Stimulated activated CD8-positive, alpha-beta memory T cell treated with anti-CD3 and anti-CD28 coated beads, Interleukin-15, amount 100 ng/mL, for 48 hours (primary cell): ENCODE measurements at regions not wholly inside any gene's neighbourhood (a gene's known extent, or its start where the extent isn't known, plus 50 kb on each side); places are given as distances from the start of the nearest gene placed in this dataset.
"Not testable (repeated sequence)": the region's sequence is repeated elsewhere in the genome, so short reads cannot be mapped to it uniquely, and the experiment has no call there.

Source experiments
- DNase-seq, 2 donors: peaks; one replicate each; pipeline ENCODE4 v3.0.0-alpha.2; 2020; ENCODE audit warnings: low read depth in 2 of 2

GRCh38 chr14:66268802-66269334 is 217.3 kb upstream of the CCDC196 start:
- DNase-seq: no peak

- no peak for DNase-seq
These were observed 213.9 kb upstream of the CCDC196 start for GRCh38 chr14:66272221-66272620.

GRCh38 chr14:66273261-66273832 is 212.8 kb upstream of the CCDC196 start:
- DNase-seq: no peak

GRCh38 chr14:66278418-66278817 is 207.8 kb upstream of the CCDC196 start:
- DNase-seq: not testable (repeated sequence)

- DNase-seq: no peak
These were observed 205.0 kb upstream of the CCDC196 start for GRCh38 chr14:66281036-66281776.

- DNase-seq: no peak
These were observed 201.8 kb upstream of the CCDC196 start for GRCh38 chr14:66284346-66284745.

- DNase-seq: no peak
These were observed 197.7 kb upstream of the CCDC196 start for GRCh38 chr14:66288511-66288910.

- DNase-seq: no peak
These were observed 194.4 kb upstream of the CCDC196 start for GRCh38 chr14:66291756-66292155.

GRCh38 chr14:66293533-66294105 is 192.6 kb upstream of the CCDC196 start:
- DNase-seq: no peak

- DNase-seq: no peak
These were observed 190.8 kb upstream of the CCDC196 start for GRCh38 chr14:66295386-66295785.

GRCh38 chr14:66300886-66301285 is 185.3 kb upstream of the CCDC196 start:
- DNase-seq: no peak

- DNase-seq: no peak
These were observed 180.1 kb upstream of the CCDC196 start for GRCh38 chr14:66306101-66306500.

GRCh38 chr14:66311058-66311457 is 175.1 kb upstream of the CCDC196 start:
- DNase-seq: no peak

- no peak for DNase-seq
These were observed 174.2 kb upstream of the CCDC196 start for GRCh38 chr14:66311990-66312389.

GRCh38 chr14:66312451-66312850 is 173.7 kb upstream of the CCDC196 start:
- DNase-seq: no peak

- DNase-seq: no peak
These were observed 171.1 kb upstream of the CCDC196 start for GRCh38 chr14:66315098-66315497.

GRCh38 chr14:66315548-66315947 is 170.6 kb upstream of the CCDC196 start:
- no peak for DNase-seq

- no peak for DNase-seq
These were observed 163.6 kb upstream of the CCDC196 start for GRCh38 chr14:66322564-66322963.

- DNase-seq: no peak
These were observed 155.9 kb upstream of the CCDC196 start for GRCh38 chr14:66330228-66330627.

GRCh38 chr14:66330916-66331315 is 155.3 kb upstream of the CCDC196 start:
- DNase-seq: no peak

- not testable (repeated sequence) for DNase-seq
These were observed 152.9 kb upstream of the CCDC196 start for GRCh38 chr14:66333293-66333692.

GRCh38 chr14:66341239-66341638 is 144.9 kb upstream of the CCDC196 start:
- no peak for DNase-seq

- no peak for DNase-seq
These were observed 140.2 kb upstream of the CCDC196 start for GRCh38 chr14:66345986-66346385.
